Neural cell (in vitro differentiated cells): ENCODE measurements at regions not wholly inside any gene's neighbourhood (a gene's known extent, or its start where the extent isn't known, plus 50 kb on each side); places are given as distances from the start of the nearest gene placed in this dataset.

Source experiments
- H2AFZ ChIP-seq: fragments of 200-600, 300-800 bp; sonication (generic), shearing (Covaris generic); 2 replicates; pipeline ENCODE4 v1.6.0; 2014; ENCODE audit warnings: low read depth, mild to moderate bottlenecking, antibody characterized with exemption, low read length, moderate library complexity
- H3F3A ChIP-seq: fragments of 200-600 bp; shearing (Covaris generic); 2 replicates; pipeline ENCODE4 v1.6.1; 2016; ENCODE audit warnings: mild to moderate bottlenecking, moderate library complexity, mixed read lengths, antibody characterized with exemption, low read length; ENCODE audit not compliant: insufficient read depth, poor library complexity, severe bottlenecking
- H3K27ac ChIP-seq: fragments of 200-600, 300-800 bp; sonication (generic), shearing (Covaris generic); 2 replicates; pipeline ENCODE4 v1.5.1; 2014; ENCODE audit warnings: mild to moderate bottlenecking, low read length, moderate library complexity
- H3K27me3 ChIP-seq: fragments of 300-800, 200-600 bp; sonication (generic), shearing (Covaris generic); 2 replicates; pipeline ENCODE4 v1.6.0; 2014; ENCODE audit warnings: mild to moderate bottlenecking, low read depth, low read length, moderate library complexity; ENCODE audit not compliant: insufficient read depth
- H3K36me3 ChIP-seq: fragments of 300-800, 200-600 bp; sonication (generic), shearing (Covaris generic); 2 replicates; pipeline ENCODE4 v1.5.1; 2014; ENCODE audit warnings: mild to moderate bottlenecking, antibody characterized with exemption, low read length, moderate library complexity; ENCODE audit not compliant: insufficient read depth
- H3K4me2 ChIP-seq: fragments of 300-800, 200-600 bp; sonication (generic), shearing (Covaris generic); 2 replicates; pipeline ENCODE4 v1.6.0; 2014; ENCODE audit warnings: mild to moderate bottlenecking, low read length
- H3K4me3 ChIP-seq: fragments of 300-800, 200-600 bp; sonication (generic), shearing (Covaris generic); 2 replicates; pipeline ENCODE4 v1.5.1; 2014; ENCODE audit warnings: mild to moderate bottlenecking, low read length, moderate library complexity
- H3K79me2 ChIP-seq: fragments of 200-600 bp; shearing (Covaris generic); replicated peaks from 2 replicates; pipeline ENCODE4 v1.6.0; 2014; ENCODE audit warnings: mild to moderate bottlenecking, low read length, moderate library complexity; ENCODE audit not compliant: insufficient read depth
- H3K9ac ChIP-seq: fragments of 300-800, 200-600 bp; sonication (generic), shearing (Covaris generic); 2 replicates; pipeline ENCODE4 v1.6.1; 2016; ENCODE audit warnings: mild to moderate bottlenecking, low read length, mixed read lengths
- H3K9me2 ChIP-seq: fragments of 200-600 bp; shearing (Covaris generic); 2 replicates; pipeline ENCODE4 v1.6.1; 2016; ENCODE audit warnings: mild to moderate bottlenecking, low read length, mixed read lengths; ENCODE audit not compliant: insufficient read depth
- H3K9me3 ChIP-seq: fragments of 200-600, 300-800 bp; sonication (generic), shearing (Covaris generic); 2 replicates; pipeline ENCODE4 v1.6.1; 2016; ENCODE audit warnings: mild to moderate bottlenecking, mixed run types, low read length, moderate library complexity, mixed read lengths
- H4K20me1 ChIP-seq: fragments of 200-600 bp; shearing (Covaris generic); 2 replicates; pipeline ENCODE4 v1.6.1; 2016; ENCODE audit warnings: mild to moderate bottlenecking, mixed run types; ENCODE audit not compliant: insufficient read depth
- EP300 ChIP-seq: fragments of 450-650 bp; conservative IDR thresholded peaks from 2 replicates; pipeline ENCODE4 v1.6.1; 2014; ENCODE audit warnings: antibody characterized with exemption, mild to moderate bottlenecking, moderate library complexity; ENCODE audit not compliant: poor library complexity, severe bottlenecking
- EZH2 ChIP-seq: fragments of 200-600, 300-800 bp; shearing (Covaris generic), sonication (generic); IDR thresholded peaks from 2 replicates; pipeline ENCODE4 v1.6.1; 2014; ENCODE audit warnings: antibody characterized with exemption, low read length, borderline replicate concordance, mild to moderate bottlenecking; ENCODE audit not compliant: insufficient read depth, poor library complexity, severe bottlenecking
- MXI1 ChIP-seq: fragments of 450-650 bp; conservative IDR thresholded peaks from 2 replicates; pipeline ENCODE4 v1.6.1; 2014; ENCODE audit warnings: antibody characterized with exemption, mild to moderate bottlenecking; ENCODE audit not compliant: poor library complexity, severe bottlenecking
- POLR2AphosphoS5 ChIP-seq: IDR thresholded peaks from 2 replicates; pipeline ENCODE4 v1.6.1; 2012
- RAD21 ChIP-seq: fragments of 450-650 bp; conservative IDR thresholded peaks from 2 replicates; pipeline ENCODE4 v1.6.1; 2014; ENCODE audit warnings: antibody characterized with exemption, mild to moderate bottlenecking, moderate library complexity
- SMC3 ChIP-seq: fragments of 450-650 bp; conservative IDR thresholded peaks from 2 replicates; pipeline ENCODE4 v1.6.1; 2014; ENCODE audit warnings: antibody characterized with exemption, mild to moderate bottlenecking, moderate library complexity; ENCODE audit not compliant: poor library complexity
- TAF1 ChIP-seq: IDR thresholded peaks from 2 replicates; pipeline ENCODE4 v1.6.1; 2012; ENCODE audit warnings: low read depth
- TF ChIP-seq, protein P1 (sequence below): fragments of 450-650 bp; IDR thresholded peaks from 2 replicates; pipeline ENCODE4 v1.5.1; 2014; ENCODE audit warnings: antibody characterized with exemption, mild to moderate bottlenecking, moderate library complexity; ENCODE audit not compliant: poor library complexity, severe bottlenecking
- TF ChIP-seq, protein P2 (sequence below): IDR thresholded peaks from 2 replicates; pipeline ENCODE4 v1.6.1; 2012; ENCODE audit warnings: borderline replicate concordance

DNA sequence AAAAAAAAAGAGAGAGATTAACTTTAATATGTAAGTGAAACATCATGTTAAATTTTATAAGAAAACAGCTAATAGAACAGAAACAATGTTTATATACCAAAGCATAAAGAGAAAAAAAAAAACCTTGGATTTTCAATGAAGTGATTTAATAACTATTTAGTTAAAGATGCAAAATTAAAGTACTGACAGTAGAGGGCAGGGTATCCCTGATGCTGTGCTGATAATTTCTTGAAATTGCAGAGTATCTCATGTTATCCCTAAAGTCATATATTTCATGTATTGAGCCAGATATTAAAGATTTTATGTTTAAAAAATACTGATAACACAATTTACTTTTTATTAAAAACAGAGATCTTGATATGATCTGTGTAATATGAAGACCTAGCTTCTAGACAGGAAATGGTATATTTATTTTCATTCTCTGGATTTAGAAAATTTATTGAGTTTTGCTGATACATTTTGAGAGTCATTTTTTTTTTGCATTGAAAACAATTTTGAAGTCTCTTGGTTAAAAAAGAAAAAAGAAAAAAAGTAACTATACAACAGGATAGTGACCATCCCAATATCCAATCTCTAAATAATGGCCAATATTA, 273.2 kb downstream of the USP25 start:
- H3F3A ChIP-seq, result no peaks in the 10 kb centered on the region
- no peak overlapping the region for H3K27ac ChIP-seq
- H2AFZ ChIP-seq, result no peak overlapping the region
- H3K9me2 ChIP-seq, result no peaks in the 10 kb centered on the region
- H3K36me3 ChIP-seq, result no peaks in the 10 kb centered on the region
- H4K20me1 ChIP-seq, result no peaks in the 10 kb centered on the region
- H3K79me2 ChIP-seq, result no peaks in the 10 kb centered on the region
- no peaks in the 10 kb centered on the region for H3K27me3 ChIP-seq
- H3K9ac ChIP-seq, result no peak overlapping the region
- H3K4me3 ChIP-seq, result no peak overlapping the region
- peak; percentile 75 for TF ChIP-seq SMC3
- TF ChIP-seq, protein P1, sequence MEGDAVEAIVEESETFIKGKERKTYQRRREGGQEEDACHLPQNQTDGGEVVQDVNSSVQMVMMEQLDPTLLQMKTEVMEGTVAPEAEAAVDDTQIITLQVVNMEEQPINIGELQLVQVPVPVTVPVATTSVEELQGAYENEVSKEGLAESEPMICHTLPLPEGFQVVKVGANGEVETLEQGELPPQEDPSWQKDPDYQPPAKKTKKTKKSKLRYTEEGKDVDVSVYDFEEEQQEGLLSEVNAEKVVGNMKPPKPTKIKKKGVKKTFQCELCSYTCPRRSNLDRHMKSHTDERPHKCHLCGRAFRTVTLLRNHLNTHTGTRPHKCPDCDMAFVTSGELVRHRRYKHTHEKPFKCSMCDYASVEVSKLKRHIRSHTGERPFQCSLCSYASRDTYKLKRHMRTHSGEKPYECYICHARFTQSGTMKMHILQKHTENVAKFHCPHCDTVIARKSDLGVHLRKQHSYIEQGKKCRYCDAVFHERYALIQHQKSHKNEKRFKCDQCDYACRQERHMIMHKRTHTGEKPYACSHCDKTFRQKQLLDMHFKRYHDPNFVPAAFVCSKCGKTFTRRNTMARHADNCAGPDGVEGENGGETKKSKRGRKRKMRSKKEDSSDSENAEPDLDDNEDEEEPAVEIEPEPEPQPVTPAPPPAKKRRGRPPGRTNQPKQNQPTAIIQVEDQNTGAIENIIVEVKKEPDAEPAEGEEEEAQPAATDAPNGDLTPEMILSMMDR, result peak; percentile 65
- no peak for TF ChIP-seq EP300
- peak; percentile 76 for TF ChIP-seq RAD21
- TF ChIP-seq, protein P2, sequence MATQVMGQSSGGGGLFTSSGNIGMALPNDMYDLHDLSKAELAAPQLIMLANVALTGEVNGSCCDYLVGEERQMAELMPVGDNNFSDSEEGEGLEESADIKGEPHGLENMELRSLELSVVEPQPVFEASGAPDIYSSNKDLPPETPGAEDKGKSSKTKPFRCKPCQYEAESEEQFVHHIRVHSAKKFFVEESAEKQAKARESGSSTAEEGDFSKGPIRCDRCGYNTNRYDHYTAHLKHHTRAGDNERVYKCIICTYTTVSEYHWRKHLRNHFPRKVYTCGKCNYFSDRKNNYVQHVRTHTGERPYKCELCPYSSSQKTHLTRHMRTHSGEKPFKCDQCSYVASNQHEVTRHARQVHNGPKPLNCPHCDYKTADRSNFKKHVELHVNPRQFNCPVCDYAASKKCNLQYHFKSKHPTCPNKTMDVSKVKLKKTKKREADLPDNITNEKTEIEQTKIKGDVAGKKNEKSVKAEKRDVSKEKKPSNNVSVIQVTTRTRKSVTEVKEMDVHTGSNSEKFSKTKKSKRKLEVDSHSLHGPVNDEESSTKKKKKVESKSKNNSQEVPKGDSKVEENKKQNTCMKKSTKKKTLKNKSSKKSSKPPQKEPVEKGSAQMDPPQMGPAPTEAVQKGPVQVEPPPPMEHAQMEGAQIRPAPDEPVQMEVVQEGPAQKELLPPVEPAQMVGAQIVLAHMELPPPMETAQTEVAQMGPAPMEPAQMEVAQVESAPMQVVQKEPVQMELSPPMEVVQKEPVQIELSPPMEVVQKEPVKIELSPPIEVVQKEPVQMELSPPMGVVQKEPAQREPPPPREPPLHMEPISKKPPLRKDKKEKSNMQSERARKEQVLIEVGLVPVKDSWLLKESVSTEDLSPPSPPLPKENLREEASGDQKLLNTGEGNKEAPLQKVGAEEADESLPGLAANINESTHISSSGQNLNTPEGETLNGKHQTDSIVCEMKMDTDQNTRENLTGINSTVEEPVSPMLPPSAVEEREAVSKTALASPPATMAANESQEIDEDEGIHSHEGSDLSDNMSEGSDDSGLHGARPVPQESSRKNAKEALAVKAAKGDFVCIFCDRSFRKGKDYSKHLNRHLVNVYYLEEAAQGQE, result no peak
- TF ChIP-seq MXI1, result no peak
- no peak for TF ChIP-seq TAF1
- no peak for TF ChIP-seq POLR2AphosphoS5
- TF ChIP-seq EZH2, result no peak
- H3K9me3 ChIP-seq, result no peaks in the 10 kb centered on the region
- no peak overlapping the region for H3K4me2 ChIP-seq

DNA sequence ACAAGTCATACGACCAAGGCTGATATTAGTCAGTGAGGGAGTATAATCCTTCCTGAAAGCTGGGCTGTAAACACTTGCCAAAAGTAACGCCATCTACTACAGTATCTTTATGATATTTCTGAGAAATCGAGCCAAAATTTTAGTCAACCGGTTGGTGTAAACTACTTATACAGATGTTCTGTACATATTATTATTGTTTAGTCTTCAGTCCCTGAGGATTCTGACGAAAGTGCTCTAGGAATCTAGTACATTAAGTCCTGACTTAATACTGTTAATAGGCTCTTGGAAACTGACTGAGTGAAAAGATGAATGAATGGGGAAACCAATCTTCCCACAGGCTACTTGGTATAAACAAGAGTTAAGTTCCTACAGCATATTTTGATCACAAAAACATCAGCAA, 274.3 kb downstream of the USP25 start:
- H3K79me2 ChIP-seq, result no peaks in the 10 kb centered on the region

More for the DNA sequence above, 274.3 kb downstream of the USP25 start:
- Histone ChIP-seq H3K4me2 (no peak overlapping the region), H3K9me3 (no peaks in the 10 kb centered on the region), H3F3A (no peaks in the 10 kb centered on the region), H2AFZ (no peak overlapping the region), H3K27ac (no peak overlapping the region), H4K20me1 (no peaks in the 10 kb centered on the region), H3K9ac (no peak overlapping the region), H3K27me3 (no peaks in the 10 kb centered on the region), H3K4me3 (no peak overlapping the region), H3K36me3 (no peaks in the 10 kb centered on the region), H3K9me2 (no peaks in the 10 kb centered on the region)
- no peak for TF ChIP-seq TAF1
- TF ChIP-seq, protein P1, result no peak
- TF ChIP-seq EZH2, result no peak
- TF ChIP-seq EP300, result no peak
- TF ChIP-seq RAD21, result no peak
- TF ChIP-seq, protein P2, result no peak
- TF ChIP-seq MXI1, result no peak
